22Rv1 (cell line): ENCODE measurements at regions not wholly inside any gene's neighbourhood (a gene's known extent, or its start where the extent isn't known, plus 50 kb on each side); places are given as distances from the start of the nearest gene placed in this dataset.

Source experiments
- ZFX ChIP-seq: fragments of 450-650 bp; IDR thresholded peaks from 2 replicates; pipeline ENCODE4 v1.6.1; 2017; ENCODE audit warnings: antibody characterized with exemption, borderline replicate concordance
- TF ChIP-seq, protein P1 (sequence below): fragments of 450-650 bp; IDR thresholded peaks from 2 replicates; pipeline ENCODE4 v1.5.1; 2017; ENCODE audit warnings: mild to moderate bottlenecking

DNA sequence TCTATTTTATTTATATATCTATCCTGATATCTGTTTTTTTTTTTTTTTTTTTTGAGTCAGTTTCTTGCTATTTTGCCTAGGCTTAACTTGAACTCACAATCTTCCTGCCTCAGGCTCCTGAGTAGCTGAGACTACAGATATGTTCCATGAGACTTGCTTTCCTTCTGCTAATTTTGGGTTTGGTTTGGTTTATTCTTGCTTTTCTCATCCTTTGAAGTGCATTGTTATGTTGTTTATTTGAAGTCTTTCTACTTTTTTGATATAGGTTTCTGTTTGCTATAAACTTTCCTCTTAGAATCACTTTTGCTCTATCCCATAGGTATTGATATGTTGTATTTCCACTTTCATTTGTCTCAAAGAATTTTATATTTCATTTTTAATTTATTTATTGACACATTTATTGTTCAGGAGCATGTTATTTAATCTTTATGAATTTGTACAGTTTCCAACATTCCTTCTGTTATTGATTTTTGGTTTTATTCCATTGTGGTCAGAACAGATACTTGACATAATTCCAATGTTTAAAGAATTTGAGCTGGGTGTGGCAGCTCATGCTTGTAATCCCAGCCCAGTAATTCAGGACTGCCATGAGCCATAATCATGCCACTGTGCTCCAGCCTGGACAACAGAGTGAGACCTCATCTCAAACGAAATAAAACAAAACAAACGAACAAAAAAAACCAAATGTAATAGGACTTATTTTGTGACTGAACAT, 62.3 kb upstream of the PLSCR4 start:
- TF ChIP-seq, protein P1, sequence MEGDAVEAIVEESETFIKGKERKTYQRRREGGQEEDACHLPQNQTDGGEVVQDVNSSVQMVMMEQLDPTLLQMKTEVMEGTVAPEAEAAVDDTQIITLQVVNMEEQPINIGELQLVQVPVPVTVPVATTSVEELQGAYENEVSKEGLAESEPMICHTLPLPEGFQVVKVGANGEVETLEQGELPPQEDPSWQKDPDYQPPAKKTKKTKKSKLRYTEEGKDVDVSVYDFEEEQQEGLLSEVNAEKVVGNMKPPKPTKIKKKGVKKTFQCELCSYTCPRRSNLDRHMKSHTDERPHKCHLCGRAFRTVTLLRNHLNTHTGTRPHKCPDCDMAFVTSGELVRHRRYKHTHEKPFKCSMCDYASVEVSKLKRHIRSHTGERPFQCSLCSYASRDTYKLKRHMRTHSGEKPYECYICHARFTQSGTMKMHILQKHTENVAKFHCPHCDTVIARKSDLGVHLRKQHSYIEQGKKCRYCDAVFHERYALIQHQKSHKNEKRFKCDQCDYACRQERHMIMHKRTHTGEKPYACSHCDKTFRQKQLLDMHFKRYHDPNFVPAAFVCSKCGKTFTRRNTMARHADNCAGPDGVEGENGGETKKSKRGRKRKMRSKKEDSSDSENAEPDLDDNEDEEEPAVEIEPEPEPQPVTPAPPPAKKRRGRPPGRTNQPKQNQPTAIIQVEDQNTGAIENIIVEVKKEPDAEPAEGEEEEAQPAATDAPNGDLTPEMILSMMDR: no peak
- no peak for TF ChIP-seq ZFX
